K562 (cell line): ENCODE measurements at regions not wholly inside any gene's neighbourhood (a gene's known extent, or its start where the extent isn't known, plus 50 kb on each side); places are given as distances from the start of the nearest gene placed in this dataset.

ENCODE experiments used
- ATAC-seq: fragments of 200-7000 bp; cut with Tn5 transposase; 3 replicates; pipeline ENCODE4 v1.9.1; 2020; ENCODE audit warnings: moderate library complexity
- BruUV-seq: library from RNA; stranded (reverse); fragments of 400-500 nt; replicated peaks from 2 replicates; lab custom pipeline; 2021; lab: Mats Ljungman, UMichigan
- CTCF ChIA-PET: fragments of 300-600 bp; formaldehyde crosslinking; extraction: SDS; loops from one replicate; lab custom pipeline; 2021; ENCODE audit warnings: low intra/inter-chr PET ratio; lab: Yijun Ruan, JAX
- POLR2A ChIA-PET: fragments of 300-600, 350-650 bp; sonication (Branson Sonifier 250); formaldehyde crosslinking; extraction: SDS; loops from one replicate; lab custom pipeline; 2021; ENCODE audit warnings: antibody characterized with exemption, inconsistent platforms; lab: Yijun Ruan, JAX
- DNase-seq, 4 experiments: peaks; one replicate each; pipeline versions ENCODE4 v3.0.0 to v3.0.0-alpha.2; 2011 to 2018; ENCODE audit warnings: low spot score in 3 of 4, mixed read lengths in 3 of 4; ENCODE audit errors: extremely low read depth in 1 of 4
- FAIRE-seq: peaks from 2 replicates; lab custom pipeline; 2011; peaks lifted over from hg19 to GRCh38; lab: Jason Lieb, UNC
- H2AFZ ChIP-seq: 2 replicates; pipeline ENCODE4 v1.6.0; 2011; ENCODE audit warnings: low read depth, low read length, control low read depth, inconsistent platforms
- H3K27ac ChIP-seq: fragments of 200-600 bp; 3 replicates; pipeline ENCODE4 v1.8.0; 2011; ENCODE audit warnings: low read depth, mild to moderate bottlenecking, control low read depth, inconsistent platforms, low read length, moderate library complexity, mixed read lengths; ENCODE audit errors: extremely low read depth
- H3K27me3 ChIP-seq, 2 experiments: fragments of 300-600 bp in 1 of 2; 2 replicates in 1 of 2; 3 replicates in 1 of 2; pipeline versions ENCODE4 v1.6.0 to v1.8.0; 2011; ENCODE audit warnings: inconsistent platforms in 2 of 2, low read length in 2 of 2, mild to moderate bottlenecking in 1 of 2, mixed read lengths in 1 of 2, moderate library complexity in 1 of 2; ENCODE audit not compliant: control insufficient read depth in 2 of 2, insufficient read depth in 2 of 2
- H3K36me3 ChIP-seq: fragments of 300-600 bp; 3 replicates; pipeline ENCODE4 v1.8.0; 2011; ENCODE audit warnings: mild to moderate bottlenecking, low read length, inconsistent platforms; ENCODE audit not compliant: control insufficient read depth, insufficient read depth
- H3K4me1 ChIP-seq, 2 experiments: fragments of 200-600 bp in 1 of 2; replicated peaks in 1 of 2; 2 replicates in 1 of 2; 3 replicates in 1 of 2; pipeline versions ENCODE4 v1.5.1 to v1.8.0; 2011; ENCODE audit warnings: inconsistent platforms in 2 of 2, low read length in 2 of 2, mild to moderate bottlenecking in 1 of 2, mixed read lengths in 1 of 2, moderate library complexity in 1 of 2; ENCODE audit not compliant: control insufficient read depth in 2 of 2, insufficient read depth in 2 of 2
- H3K4me2 ChIP-seq: 2 replicates; pipeline ENCODE4 v1.6.1; 2011; ENCODE audit warnings: low read length, control low read depth, inconsistent platforms, mixed read lengths; ENCODE audit not compliant: insufficient read depth
- H3K4me3 ChIP-seq: fragments of 200-600 bp; sonication (generic), shearing (Covaris generic); 2 replicates; pipeline ENCODE4 v1.5.1; 2016; ENCODE audit warnings: control low read depth, inconsistent platforms
- H3K79me2 ChIP-seq: fragments of 200-600 bp; 3 replicates; pipeline ENCODE4 v1.8.0; 2011; ENCODE audit warnings: low read length, inconsistent platforms; ENCODE audit not compliant: control insufficient read depth, insufficient read depth
- H3K9ac ChIP-seq, 2 experiments: 2 replicates each; pipeline versions ENCODE4 v1.6.0 to v1.6.1; 2011; ENCODE audit warnings: low read depth in 2 of 2, low read length in 2 of 2, control low read depth in 1 of 2, inconsistent platforms in 1 of 2, mild to moderate bottlenecking in 1 of 2, mixed read lengths in 1 of 2; ENCODE audit not compliant: insufficient read depth in 1 of 2
- H3K9me1 ChIP-seq: one replicate; pipeline ENCODE4 v1.6.0; 2011; ENCODE audit warnings: inconsistent platforms, mild to moderate bottlenecking, low read length, moderate library complexity; ENCODE audit not compliant: control insufficient read depth, insufficient read depth
- H3K9me3 ChIP-seq: replicated peaks from 2 replicates; pipeline ENCODE4 v1.5.1; 2011; ENCODE audit warnings: low read depth, low read length, inconsistent platforms; ENCODE audit not compliant: control insufficient read depth, insufficient read depth
- H4K20me1 ChIP-seq: replicated peaks from 2 replicates; pipeline ENCODE4 v1.6.1; 2011; ENCODE audit warnings: low read length, inconsistent platforms, mixed read lengths; ENCODE audit not compliant: control insufficient read depth, insufficient read depth
- BMI1 ChIP-seq: fragments of 150-350 bp; IDR thresholded peaks from 2 replicates; pipeline ENCODE4 v1.6.1; 2014; ENCODE audit warnings: low read length
- BRCA1 ChIP-seq, 2 experiments: fragments of 450-650 bp in 1 of 2; sonication (generic) in 1 of 2; formaldehyde crosslinking in 1 of 2; IDR thresholded peaks; 2 replicates each; pipeline versions ENCODE4 v1.5.0 to v1.6.1; 2017 to 2020; ENCODE audit warnings: mild to moderate bottlenecking in 1 of 2, missing genetic modification reagents in 1 of 2
- CSDE1 ChIP-seq, 2 experiments: fragments of 450-650 bp; IDR thresholded peaks; 2 replicates each; pipeline ENCODE4 v1.6.1; 2016; ENCODE audit warnings: mild to moderate bottlenecking in 1 of 2
- GATAD2B ChIP-seq: fragments of 450-650 bp; IDR thresholded peaks from 2 replicates; pipeline ENCODE4 v1.6.1; 2017; ENCODE audit warnings: mild to moderate bottlenecking, borderline replicate concordance
- JUNB ChIP-seq: fragments of 450-650 bp; formaldehyde crosslinking; conservative IDR thresholded peaks from 2 replicates; pipeline ENCODE4 v1.4.0; 2020; ENCODE audit warnings: mild to moderate bottlenecking
- MTA2 ChIP-seq: fragments of 450-650 bp; IDR thresholded peaks from 2 replicates; pipeline ENCODE4 v1.6.1; 2016; ENCODE audit warnings: low read depth
- POLR2AphosphoS2 ChIP-seq: IDR thresholded peaks from 2 replicates; pipeline ENCODE4 v1.6.1; 2012; ENCODE audit warnings: low read length, improper control_type of control experiment
- RCOR1 ChIP-seq, 2 experiments: IDR thresholded peaks; 2 replicates each; pipeline ENCODE4 v1.6.1; 2012; ENCODE audit warnings: low read depth in 2 of 2, low read length in 2 of 2, borderline replicate concordance in 1 of 2, improper control_type of control experiment in 1 of 2
- SMARCB1 ChIP-seq: IDR thresholded peaks from 2 replicates; pipeline ENCODE4 v1.6.1; 2011; ENCODE audit warnings: improper control_type of control experiment, low read depth; ENCODE audit not compliant: insufficient read length
- SOX6 ChIP-seq: fragments of 450-650 bp; IDR thresholded peaks from 2 replicates; pipeline ENCODE4 v1.6.1; 2014; ENCODE audit warnings: mild to moderate bottlenecking
- ZBTB17 ChIP-seq: fragments of 450-650 bp; formaldehyde crosslinking; IDR thresholded peaks from 2 replicates; pipeline ENCODE4 v1.4.0; 2020; ENCODE audit warnings: mild to moderate bottlenecking
- ZNF507 ChIP-seq: conservative IDR thresholded peaks from 2 replicates; pipeline ENCODE4 v1.6.1; 2017; ENCODE audit warnings: missing genetic modification characterization, missing compliant biosample characterization
- WGBS: fragments of 100-300 bp; shearing (Covaris generic); methylation state at CpG from one replicate; pipeline ENCODE4 v1.1.6; 2016; ENCODE audit warnings: low coverage, mixed read lengths; ENCODE audit not compliant: insufficient coverage; ENCODE audit errors: missing lambda C conversion rate; 5-methylcytosine and 5-hydroxymethylcytosine counted together
- in situ Hi-C: fragments of 300-500 bp; cut with MboI; formaldehyde crosslinking; loops from 4 replicates; pipeline ENCODE4 v1.15.0; 2018; ENCODE audit warnings: inconsistent platforms, mixed read lengths
- intact Hi-C: fragments of 100-400 bp; cut with micrococcal nuclease; formaldehyde crosslinking; loops from 2 replicates; pipeline ENCODE4 v1.14.2; 2022
- TF ChIP-seq, protein P1 (sequence below): sonication (generic); IDR thresholded peaks from 2 replicates; pipeline ENCODE4 v1.6.1; 2016
- TF ChIP-seq, protein P2 (sequence below): fragments of 450-650 bp; IDR thresholded peaks from 2 replicates; pipeline ENCODE4 v1.6.1; 2016; ENCODE audit warnings: low read depth
- TF ChIP-seq, protein P3 (sequence below): sonication (generic); formaldehyde crosslinking; IDR thresholded peaks from 2 replicates; pipeline ENCODE4 v1.8.1; 2022; ENCODE audit warnings: missing genetic modification reagents

DNA sequence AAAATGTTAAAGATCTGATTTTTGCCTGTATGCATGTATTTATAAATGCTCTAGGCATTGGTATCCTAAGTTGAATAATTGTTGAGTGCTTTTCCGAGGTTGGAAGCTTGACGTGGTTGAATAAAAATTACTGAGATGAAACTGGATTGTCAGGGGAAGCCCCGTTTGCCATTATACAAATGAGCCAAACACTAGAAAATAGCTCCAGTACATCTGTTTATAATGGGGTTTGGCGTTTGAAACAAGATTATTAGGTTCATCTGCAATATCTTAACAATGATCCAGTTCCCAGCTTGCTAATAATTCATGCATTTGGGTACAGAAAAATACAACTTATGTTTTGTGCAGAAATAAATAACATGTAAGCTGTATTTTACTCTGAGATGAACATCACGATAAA, 789.6 kb downstream of the GALC start:
- no peaks in the 10 kb centered on the region for H3K9me3 ChIP-seq
- no peaks in the 10 kb centered on the region for H3K36me3 ChIP-seq
- H3K9ac ChIP-seq = no peak overlapping the region
- H3K4me2 ChIP-seq = no peak overlapping the region
- CTCF ChIA-PET = no interaction called here
- FAIRE-seq (no peak), ATAC-seq (no peak), DNase-seq (no peak)
- H2AFZ ChIP-seq = no peak overlapping the region
- H3K9me1 ChIP-seq = no peaks in the 10 kb centered on the region
- H3K79me2 ChIP-seq = no peaks in the 10 kb centered on the region
- H3K4me1 ChIP-seq = no peaks in the 10 kb centered on the region
- H3K4me3 ChIP-seq = no peak overlapping the region
- 0% methylated on average over 5 of the region's 5 CpGs for WGBS
- no TSS peak for BruUV-seq
- intact Hi-C loops = no loop called here
- POLR2A ChIA-PET = no interaction called here
- in situ Hi-C loops = no loop called here
- H4K20me1 ChIP-seq = no peaks in the 10 kb centered on the region
- H3K27me3 ChIP-seq = no peaks in the 10 kb centered on the region
- H3K27ac ChIP-seq = no peak overlapping the region
- TF ChIP-seq BRCA1 (IDR thresholded peaks at IDR 0.05) (no peak), BRCA1 (CRISPR knock-in tag; IDR thresholded peaks at IDR 0.05) (no peak), CSDE1 (IDR thresholded peaks at IDR 0.05) (no peak), MTA2 (no peak), BMI1 (no peak), SOX6 (no peak), RCOR1 (IDR thresholded peaks at IDR 0.05; ENCODE audit: borderline replicate concordance in 1 of 2, low read depth in 2 of 2, low read length in 2 of 2) (no peak), JUNB (CRISPR knock-in tag) (no peak), ZBTB17 (no peak), SMARCB1 (no peak), GATAD2B (no peak), POLR2AphosphoS2 (no peak), ZNF507 (tag) (no peak)
- TF ChIP-seq, protein P1, sequence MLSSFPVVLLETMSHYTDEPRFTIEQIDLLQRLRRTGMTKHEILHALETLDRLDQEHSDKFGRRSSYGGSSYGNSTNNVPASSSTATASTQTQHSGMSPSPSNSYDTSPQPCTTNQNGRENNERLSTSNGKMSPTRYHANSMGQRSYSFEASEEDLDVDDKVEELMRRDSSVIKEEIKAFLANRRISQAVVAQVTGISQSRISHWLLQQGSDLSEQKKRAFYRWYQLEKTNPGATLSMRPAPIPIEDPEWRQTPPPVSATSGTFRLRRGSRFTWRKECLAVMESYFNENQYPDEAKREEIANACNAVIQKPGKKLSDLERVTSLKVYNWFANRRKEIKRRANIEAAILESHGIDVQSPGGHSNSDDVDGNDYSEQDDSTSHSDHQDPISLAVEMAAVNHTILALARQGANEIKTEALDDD = no peak
- TF ChIP-seq, protein P2, sequence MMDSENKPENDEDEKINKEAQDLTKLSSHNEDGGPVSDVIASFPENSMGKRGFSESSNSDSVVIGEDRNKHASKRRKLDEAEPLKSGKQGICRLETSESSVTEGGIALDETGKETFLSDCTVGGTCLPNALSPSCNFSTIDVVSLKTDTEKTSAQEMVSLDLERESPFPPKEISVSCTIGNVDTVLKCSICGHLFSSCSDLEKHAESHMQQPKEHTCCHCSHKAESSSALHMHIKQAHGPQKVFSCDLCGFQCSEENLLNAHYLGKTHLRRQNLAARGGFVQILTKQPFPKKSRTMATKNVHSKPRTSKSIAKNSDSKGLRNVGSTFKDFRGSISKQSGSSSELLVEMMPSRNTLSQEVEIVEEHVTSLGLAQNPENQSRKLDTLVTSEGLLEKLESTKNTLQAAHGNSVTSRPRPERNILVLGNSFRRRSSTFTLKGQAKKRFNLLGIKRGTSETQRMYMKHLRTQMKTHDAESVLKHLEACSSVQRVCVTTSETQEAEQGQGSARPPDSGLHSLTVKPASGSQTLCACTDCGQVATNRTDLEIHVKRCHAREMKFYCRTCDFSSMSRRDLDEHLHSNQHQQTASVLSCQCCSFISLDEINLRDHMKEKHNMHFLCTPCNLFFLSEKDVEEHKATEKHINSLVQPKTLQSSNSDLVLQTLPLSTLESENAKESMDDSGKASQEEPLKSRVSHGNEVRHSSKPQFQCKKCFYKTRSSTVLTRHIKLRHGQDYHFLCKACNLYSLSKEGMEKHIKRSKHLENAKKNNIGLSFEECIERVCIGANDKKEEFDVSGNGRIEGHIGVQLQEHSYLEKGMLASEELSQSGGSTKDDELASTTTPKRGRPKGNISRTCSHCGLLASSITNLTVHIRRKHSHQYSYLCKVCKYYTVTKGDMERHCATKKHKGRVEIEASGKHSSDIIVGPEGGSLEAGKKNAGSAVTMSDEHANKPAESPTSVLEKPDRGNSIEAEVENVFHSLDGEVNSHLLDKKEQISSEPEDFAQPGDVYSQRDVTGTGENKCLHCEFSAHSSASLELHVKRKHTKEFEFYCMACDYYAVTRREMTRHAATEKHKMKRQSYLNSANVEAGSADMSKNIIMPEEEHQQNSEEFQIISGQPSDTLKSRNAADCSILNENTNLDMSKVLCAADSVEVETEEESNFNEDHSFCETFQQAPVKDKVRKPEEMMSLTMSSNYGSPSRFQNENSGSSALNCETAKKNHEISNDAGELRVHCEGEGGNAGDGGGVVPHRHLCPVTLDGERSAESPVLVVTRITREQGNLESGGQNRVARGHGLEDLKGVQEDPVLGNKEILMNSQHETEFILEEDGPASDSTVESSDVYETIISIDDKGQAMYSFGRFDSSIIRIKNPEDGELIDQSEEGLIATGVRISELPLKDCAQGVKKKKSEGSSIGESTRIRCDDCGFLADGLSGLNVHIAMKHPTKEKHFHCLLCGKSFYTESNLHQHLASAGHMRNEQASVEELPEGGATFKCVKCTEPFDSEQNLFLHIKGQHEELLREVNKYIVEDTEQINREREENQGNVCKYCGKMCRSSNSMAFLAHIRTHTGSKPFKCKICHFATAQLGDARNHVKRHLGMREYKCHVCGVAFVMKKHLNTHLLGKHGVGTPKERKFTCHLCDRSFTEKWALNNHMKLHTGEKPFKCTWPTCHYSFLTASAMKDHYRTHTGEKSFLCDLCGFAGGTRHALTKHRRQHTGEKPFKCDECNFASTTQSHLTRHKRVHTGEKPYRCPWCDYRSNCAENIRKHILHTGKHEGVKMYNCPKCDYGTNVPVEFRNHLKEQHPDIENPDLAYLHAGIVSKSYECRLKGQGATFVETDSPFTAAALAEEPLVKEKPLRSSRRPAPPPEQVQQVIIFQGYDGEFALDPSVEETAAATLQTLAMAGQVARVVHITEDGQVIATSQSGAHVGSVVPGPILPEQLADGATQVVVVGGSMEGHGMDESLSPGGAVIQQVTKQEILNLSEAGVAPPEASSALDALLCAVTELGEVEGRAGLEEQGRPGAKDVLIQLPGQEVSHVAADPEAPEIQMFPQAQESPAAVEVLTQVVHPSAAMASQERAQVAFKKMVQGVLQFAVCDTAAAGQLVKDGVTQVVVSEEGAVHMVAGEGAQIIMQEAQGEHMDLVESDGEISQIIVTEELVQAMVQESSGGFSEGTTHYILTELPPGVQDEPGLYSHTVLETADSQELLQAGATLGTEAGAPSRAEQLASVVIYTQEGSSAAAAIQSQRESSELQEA = no peak
- TF ChIP-seq, protein P3, sequence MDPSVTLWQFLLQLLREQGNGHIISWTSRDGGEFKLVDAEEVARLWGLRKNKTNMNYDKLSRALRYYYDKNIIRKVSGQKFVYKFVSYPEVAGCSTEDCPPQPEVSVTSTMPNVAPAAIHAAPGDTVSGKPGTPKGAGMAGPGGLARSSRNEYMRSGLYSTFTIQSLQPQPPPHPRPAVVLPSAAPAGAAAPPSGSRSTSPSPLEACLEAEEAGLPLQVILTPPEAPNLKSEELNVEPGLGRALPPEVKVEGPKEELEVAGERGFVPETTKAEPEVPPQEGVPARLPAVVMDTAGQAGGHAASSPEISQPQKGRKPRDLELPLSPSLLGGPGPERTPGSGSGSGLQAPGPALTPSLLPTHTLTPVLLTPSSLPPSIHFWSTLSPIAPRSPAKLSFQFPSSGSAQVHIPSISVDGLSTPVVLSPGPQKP (CRISPR knock-in tag) = no peak
